ENCODE measurements at regions not wholly inside any gene's neighbourhood (a gene's known extent, or its start where the extent isn't known, plus 50 kb on each side); places are given as distances from the start of the nearest gene placed in this dataset.

DNA sequence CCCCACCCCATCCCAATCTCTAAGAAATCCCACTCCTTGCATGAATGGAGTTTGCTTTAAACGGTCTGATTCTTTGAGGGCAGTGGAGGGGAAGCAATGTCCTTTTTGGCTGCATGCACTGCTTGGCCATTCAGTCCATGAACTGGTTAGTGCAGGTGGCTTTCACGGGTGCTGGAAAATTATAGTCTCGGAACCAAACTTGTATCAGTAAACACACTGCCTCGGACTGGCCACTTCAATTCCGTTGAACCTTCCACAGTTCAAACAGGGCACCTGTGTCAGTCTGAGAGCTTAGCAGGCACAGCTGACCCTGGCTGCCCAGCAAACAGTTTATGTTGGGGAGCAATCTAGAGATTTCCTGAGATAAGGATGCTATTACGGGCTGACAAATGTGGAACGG, 255.6 kb downstream of the DHX15 start:
- TF ChIP-seq CTCF (IDR thresholded peaks at IDR 0.05; ENCODE audit: low read length) (no peak), EZH2 (IDR thresholded peaks at IDR 0.05; ENCODE audit: borderline replicate concordance, low read length) (no peak)

Data from OCI-LY1 (cell line).